Urothelium cell line (cell line): ENCODE measurements at regions not wholly inside any gene's neighbourhood (a gene's known extent, or its start where the extent isn't known, plus 50 kb on each side); places are given as distances from the start of the nearest gene placed in this dataset.
A peak's percentile ranks its signal among the peaks of the same experiment; 100 is the strongest.
"Not testable (repeated sequence)": the region's sequence is repeated elsewhere in the genome, so short reads cannot be mapped to it uniquely, and the experiment has no call there.

Experiments used
- DNase-seq: peaks from one replicate; pipeline ENCODE4 v3.0.0; 2011; ENCODE audit warnings: low spot score, mixed read lengths
- FAIRE-seq: peaks from 2 replicates; lab custom pipeline; 2011; peaks lifted over from hg19 to GRCh38; lab: Jason Lieb, UNC

DNA sequence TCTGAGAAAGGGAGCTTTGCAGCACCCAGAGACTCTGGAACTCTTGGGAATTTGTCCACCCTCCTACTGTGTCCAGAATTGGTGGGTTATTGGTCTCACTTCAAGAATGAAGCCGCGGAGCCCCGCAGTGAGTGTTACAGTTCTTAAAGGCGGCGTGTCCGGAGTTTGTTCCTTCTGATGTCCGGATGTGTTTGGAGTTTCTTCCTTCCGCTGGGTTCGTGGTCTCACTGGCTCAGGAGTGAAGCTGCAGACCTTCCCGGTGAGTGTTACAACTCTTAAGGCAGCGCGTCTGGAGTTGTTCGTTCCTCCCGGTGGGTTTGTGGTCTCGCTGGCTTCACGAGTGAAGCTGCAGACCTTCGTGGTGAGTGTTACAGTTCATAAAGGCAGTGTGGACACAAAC, 824.7 kb downstream of the LRRTM4 start:
- not testable (repeated sequence) for DNase-seq, FAIRE-seq

DNA sequence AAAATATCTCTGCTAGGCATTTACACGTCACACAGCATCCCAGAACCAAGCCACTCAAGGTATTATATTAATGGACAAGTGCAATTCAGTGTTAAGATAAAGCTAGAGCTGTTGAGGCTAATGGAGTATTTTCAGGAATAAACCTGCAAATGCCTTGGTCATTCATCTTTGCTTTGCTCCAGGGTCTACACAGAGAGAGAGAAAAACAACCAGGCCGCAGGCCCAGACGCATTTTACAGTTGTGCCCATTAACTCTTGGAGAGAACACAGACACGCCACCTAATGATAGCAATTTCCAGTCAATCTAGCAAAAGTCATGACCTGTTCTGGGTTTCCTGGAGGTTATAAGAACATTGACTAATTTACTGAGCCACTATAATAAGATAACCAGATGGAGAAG, 829.3 kb downstream of the LRRTM4 start:
- FAIRE-seq (peak; percentile 30), DNase-seq (no peak)

GRCh38 chr2:76688732-76689131, 833.4 kb downstream of the LRRTM4 start:
- FAIRE-seq (no peak), DNase-seq (no peak)

DNA sequence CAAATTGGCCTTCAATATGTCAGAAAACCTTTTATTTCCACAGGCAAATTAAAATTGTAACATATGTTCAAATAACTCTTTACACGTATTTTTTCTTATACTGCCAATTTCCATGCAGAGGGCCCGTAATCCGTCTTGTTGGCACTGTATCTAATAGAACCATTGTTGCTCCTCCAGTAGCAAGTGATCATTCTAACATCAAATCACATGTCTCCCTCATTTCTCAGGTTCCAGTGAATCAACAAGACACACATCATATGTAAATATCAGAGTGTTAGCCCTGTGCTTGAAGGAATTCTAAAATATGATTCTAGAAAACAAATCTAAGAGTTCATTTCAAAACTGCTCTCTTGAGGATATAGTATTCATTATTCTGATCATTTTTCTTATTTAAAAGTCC, 834.3 kb downstream of the LRRTM4 start:
- DNase-seq = no peak
- no peak for FAIRE-seq

DNA sequence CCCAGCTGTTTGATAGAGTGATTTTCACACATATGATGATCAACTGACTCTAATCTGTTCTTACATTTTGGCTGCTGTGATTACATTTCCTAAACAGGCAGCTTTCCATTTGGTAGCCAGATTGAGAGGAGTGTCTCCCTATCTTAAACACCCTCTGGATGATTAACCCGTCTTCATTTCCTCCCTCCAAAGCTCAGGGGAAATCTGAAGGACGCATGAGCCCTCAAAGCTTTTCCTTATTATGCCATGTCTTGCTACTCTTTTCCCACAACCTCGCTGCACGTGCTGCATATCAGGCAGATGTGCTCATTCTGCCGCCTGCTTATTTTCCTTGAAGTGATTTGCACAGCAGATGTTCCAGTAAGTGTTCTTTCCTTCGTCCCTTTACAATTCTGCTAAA, 837.4 kb downstream of the LRRTM4 start:
- FAIRE-seq = no peak
- no peak for DNase-seq

DNA sequence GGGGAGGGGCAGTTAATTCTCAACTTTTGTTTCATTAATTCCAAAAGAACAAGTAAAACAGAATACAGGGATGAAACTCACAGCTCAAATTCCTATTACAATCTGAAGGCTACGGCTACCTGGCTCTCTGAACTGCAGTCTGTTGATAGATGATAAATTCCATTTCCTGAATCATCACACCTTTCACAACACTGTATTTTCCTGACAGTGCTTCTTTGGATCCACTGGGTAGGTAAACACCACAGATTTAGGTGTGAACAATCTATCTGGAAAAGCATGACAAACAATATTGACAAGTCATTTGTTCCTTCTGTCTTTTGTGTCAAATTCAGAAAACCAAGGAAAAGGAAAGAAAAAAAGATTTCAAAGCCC, 843.2 kb downstream of the LRRTM4 start:
- DNase-seq = no peak

GRCh38 chr2:76678383-76679024, 843.7 kb downstream of the LRRTM4 start:
- DNase-seq = no peak
- FAIRE-seq = no peak

More for the DNA sequence above, 843.2 kb downstream of the LRRTM4 start:
- no peak for FAIRE-seq

GRCh38 chr2:76675212-76675611, 847.0 kb downstream of the LRRTM4 start:
- no peak for FAIRE-seq

GRCh38 chr2:76672798-76673197, 849.4 kb downstream of the LRRTM4 start:
- FAIRE-seq (no peak), DNase-seq (no peak)

More at GRCh38 chr2:76675212-76675611, 847.0 kb downstream of the LRRTM4 start:
- DNase-seq = no peak

DNA sequence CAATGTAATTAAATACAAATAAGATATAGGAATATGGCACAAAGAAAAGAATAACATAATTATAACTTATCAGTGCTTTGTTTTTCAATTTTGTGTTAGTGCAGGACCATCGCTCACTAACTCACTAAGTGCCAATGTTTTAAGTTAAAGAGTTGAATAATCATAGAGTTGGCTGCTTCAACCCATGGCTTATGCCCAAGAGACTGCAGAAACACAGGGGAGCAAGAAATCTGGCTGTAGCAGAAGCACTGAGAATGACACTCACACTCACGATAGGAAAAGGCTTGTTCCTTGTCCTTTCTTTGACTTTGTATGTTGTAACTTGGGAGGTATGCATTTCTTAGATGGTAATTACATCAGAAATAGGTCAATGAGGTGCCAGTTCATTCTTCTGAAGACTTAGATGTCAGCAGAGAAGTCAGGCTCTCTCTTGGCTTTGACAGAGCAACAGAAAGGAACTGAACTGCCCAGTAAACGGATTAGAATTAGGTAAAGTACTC, 852.2 kb downstream of the LRRTM4 start:
- FAIRE-seq (no peak), DNase-seq (no peak)

DNA sequence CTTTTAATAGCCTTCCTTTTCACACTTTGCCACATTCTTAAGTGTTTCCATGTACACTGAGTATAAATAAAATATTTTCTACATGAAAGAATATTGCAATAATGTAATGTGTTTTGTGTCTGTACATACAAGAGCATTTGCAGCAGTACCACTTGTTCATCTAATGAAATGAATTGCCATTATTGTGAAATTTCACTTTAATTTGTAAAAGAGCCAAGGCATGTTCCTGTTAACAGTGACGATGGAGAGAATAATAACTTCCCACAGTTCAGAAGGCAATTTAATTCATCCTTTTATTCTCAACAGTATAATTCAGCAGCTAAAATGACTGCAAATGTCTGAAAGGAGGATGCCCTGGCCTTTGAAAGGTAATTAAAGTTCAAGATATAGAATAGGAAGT, 853.9 kb downstream of the LRRTM4 start:
- no peak for DNase-seq
- FAIRE-seq = no peak

GRCh38 chr2:76667821-76668271, 854.3 kb downstream of the LRRTM4 start:
- no peak for FAIRE-seq

DNA sequence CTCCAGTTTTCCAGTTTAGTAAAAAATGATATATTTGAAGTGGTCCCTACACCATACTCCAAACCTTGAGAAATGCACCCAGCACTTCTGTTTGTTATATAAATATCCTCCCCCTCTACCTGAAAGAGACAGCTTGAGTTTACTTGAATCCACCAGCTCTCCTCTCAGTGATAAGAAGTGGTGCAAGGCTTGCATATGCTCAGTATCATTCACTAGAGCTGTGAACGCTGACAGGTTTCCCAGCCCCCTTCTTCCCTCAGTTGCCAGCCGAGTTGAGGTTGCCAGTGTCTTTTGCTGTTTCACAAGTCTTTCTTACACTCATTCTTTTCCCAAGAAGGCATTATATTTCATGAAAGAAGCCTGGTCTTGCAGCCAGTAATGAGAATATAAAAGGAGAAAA, 880.0 kb downstream of the LRRTM4 start:
- DNase-seq = no peak
- FAIRE-seq = no peak

More at GRCh38 chr2:76667821-76668271, 854.3 kb downstream of the LRRTM4 start:
- DNase-seq = no peak

GRCh38 chr2:76641506-76641905, 880.7 kb downstream of the LRRTM4 start:
- DNase-seq (no peak), FAIRE-seq (no peak)

GRCh38 chr2:76640905-76641304, 881.3 kb downstream of the LRRTM4 start:
- peak; percentile 50 for DNase-seq
- no peak for FAIRE-seq

DNA sequence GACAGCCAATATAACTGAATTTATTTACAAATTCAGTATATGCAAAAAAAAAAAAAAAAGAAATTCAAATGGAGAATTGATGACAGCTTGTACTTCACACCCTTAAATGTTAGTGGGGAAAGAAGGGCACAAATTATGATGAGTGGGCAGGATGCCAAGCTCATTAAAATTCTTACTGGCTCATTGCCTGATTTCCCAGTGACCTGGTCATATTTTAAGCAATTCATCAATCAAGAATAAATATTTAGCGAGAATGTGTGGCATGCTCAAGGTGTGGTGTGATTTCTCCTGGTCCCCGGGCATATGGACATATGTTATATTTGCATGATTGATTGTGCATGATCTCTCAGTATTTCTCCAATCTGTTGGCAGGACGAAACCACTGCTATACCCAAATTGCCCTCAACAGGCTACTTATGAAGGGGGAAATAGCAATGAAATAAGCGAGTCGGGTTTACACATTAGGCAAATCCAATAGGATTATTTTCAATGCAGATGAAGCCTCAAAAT, 883.0 kb downstream of the LRRTM4 start:
- FAIRE-seq = no peak
- DNase-seq = no peak

DNA sequence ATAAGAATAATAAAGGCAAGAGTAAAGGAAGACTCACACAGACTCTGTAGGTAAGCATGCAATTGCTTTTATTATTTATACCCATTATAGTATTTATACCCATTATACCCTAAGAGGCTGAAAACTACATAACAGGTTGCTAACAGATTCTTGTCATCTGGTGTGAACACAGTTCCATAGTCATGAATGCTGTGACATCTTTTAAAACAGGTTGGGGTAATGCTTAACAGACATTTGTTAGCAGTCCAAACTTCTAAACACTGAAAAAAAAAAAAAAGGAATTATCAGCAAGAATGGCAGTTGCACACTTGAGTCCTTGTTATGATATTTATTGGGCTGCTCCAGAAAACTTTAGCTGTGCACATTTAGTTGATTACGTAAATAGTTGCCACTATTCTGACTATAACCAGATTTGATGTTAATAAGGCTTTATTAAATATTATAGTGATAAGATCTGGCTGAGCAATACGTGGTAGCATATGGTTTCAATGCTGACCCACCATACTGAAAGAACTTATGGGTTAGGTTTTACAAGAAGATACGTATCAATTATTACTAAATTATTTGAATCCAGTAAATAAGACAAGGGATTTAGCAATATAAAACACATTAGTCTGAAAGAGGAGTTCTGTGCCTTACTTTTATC, 888.8 kb downstream of the LRRTM4 start:
- FAIRE-seq = no peak
- DNase-seq = no peak

GRCh38 chr2:76625101-76625500, 897.1 kb downstream of the LRRTM4 start:
- DNase-seq (no peak), FAIRE-seq (no peak)

- DNase-seq (no peak), FAIRE-seq (no peak)
Observed at GRCh38 chr2:76613330-76613729, 902.6 kb upstream of the GCFC2 start.

GRCh38 chr2:76612764-76613163, 902.0 kb upstream of the GCFC2 start:
- DNase-seq (no peak), FAIRE-seq (no peak)

- FAIRE-seq = no peak
- DNase-seq = no peak
Observed at GRCh38 chr2:76610451-76610850, 899.7 kb upstream of the GCFC2 start.

DNA sequence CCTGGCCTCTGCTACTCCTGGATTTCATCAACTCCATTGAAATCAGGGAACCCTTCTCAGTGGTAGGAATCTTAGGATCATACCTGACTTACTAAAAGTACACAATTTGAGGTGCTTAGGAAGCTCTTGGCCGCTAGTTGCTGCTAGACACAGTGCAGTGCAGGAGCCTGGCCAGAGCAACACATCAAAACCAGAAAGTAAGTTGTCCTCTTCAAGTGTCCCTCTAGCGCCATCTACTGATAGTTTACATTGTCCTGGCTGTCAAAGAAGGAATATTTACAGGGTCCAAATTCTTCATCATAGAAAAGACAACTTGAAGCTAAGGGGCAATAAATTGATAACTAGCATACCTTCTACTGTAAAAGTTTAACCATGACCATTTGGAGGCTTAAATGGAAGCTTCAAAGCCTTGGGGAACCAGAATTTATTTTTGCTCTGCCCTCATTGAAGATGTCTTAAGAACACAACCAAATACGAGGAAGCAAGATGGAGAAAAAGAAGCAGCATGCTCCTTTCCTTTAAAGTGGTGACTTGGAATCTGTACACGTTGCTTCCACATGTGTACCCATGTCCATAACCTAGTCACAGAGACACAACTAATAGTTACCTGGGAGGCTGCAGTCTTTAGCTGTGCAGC, 889.1 kb upstream of the GCFC2 start:
- DNase-seq (peak; percentile 80), FAIRE-seq (peak; percentile 5)
